Lower lobe of right lung (tissue), 2 donors: ENCODE measurements at regions not wholly inside any gene's neighbourhood (a gene's known extent, or its start where the extent isn't known, plus 50 kb on each side); places are given as distances from the start of the nearest gene placed in this dataset.
"Not testable (repeated sequence)": the region's sequence is repeated elsewhere in the genome, so short reads cannot be mapped to it uniquely, and the experiment has no call there.

Experiments used
- ATAC-seq, 2 donors: fragments of 200-7000 bp; cut with Tn5 transposase; one replicate each; pipeline ENCODE4 v1.9.1; 2020 to 2022; ENCODE audit warnings: mild to moderate bottlenecking in 2 of 2, moderate library complexity in 2 of 2
- DNase-seq: peaks from one replicate; pipeline ENCODE4 v3.0.0-alpha.2; 2020
- H3K27ac ChIP-seq: fragments of 200-600 bp; one replicate; pipeline ENCODE4 v1.8.0; 2022
- H3K27me3 ChIP-seq: fragments of 200-600 bp; one replicate; pipeline ENCODE4 v1.8.0; 2022; ENCODE audit warnings: low read depth
- H3K36me3 ChIP-seq: fragments of 200-600 bp; one replicate; pipeline ENCODE4 v1.8.0; 2022; ENCODE audit warnings: mild to moderate bottlenecking
- H3K4me1 ChIP-seq: fragments of 200-600 bp; one replicate; pipeline ENCODE4 v1.8.0; 2022
- H3K4me3 ChIP-seq: fragments of 200-600 bp; one replicate; pipeline ENCODE4 v1.8.0; 2022; ENCODE audit warnings: mild to moderate bottlenecking
- H3K9me3 ChIP-seq: fragments of 200-600 bp; one replicate; pipeline ENCODE4 v1.8.0; 2022
- intact Hi-C: fragments of 100-400 bp; cut with DNase I; formaldehyde crosslinking; loops from one replicate; pipeline ENCODE4 v1.11.0; 2022
- TF ChIP-seq, protein P1 (sequence below): fragments of 200-600 bp; IDR thresholded peaks from one replicate; pipeline ENCODE4 v1.8.0; 2022; ENCODE audit warnings: antibody characterized with exemption, mild to moderate bottlenecking
- donor health status: DM: no; HTN: yes; CAD: no; lungs with severe emphysema.

DNA sequence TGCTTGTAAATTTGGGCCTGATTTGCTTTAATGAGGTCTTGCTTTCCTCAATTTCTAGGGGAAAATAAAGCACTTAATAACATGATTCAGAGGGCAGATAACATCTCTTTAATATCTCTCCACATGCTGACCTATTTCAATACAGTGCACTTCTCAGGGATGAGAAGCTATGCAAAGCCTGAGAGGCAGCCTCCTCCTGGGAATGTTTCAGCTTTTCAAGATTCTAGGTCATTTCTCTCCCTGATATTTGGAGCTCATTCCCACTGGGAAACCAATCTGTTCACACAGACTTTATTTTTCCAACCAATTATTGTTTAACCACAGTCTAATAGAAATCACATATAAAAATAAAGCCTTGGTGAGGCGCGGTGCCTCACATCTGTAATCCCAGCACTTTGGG, 67.0 kb upstream of the LSAMP start:
- H3K27me3 ChIP-seq = no peaks in the 10 kb centered on the region
- H3K4me1 ChIP-seq = no peaks in the 10 kb centered on the region
- H3K4me3 ChIP-seq = no peak overlapping the region
- no peak overlapping the region for H3K27ac ChIP-seq
- ATAC-seq = no peak
- no peaks in the 10 kb centered on the region for H3K36me3 ChIP-seq
- no peak for DNase-seq
- TF ChIP-seq, protein P1, sequence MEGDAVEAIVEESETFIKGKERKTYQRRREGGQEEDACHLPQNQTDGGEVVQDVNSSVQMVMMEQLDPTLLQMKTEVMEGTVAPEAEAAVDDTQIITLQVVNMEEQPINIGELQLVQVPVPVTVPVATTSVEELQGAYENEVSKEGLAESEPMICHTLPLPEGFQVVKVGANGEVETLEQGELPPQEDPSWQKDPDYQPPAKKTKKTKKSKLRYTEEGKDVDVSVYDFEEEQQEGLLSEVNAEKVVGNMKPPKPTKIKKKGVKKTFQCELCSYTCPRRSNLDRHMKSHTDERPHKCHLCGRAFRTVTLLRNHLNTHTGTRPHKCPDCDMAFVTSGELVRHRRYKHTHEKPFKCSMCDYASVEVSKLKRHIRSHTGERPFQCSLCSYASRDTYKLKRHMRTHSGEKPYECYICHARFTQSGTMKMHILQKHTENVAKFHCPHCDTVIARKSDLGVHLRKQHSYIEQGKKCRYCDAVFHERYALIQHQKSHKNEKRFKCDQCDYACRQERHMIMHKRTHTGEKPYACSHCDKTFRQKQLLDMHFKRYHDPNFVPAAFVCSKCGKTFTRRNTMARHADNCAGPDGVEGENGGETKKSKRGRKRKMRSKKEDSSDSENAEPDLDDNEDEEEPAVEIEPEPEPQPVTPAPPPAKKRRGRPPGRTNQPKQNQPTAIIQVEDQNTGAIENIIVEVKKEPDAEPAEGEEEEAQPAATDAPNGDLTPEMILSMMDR = no peak
- H3K9me3 ChIP-seq = no peaks in the 10 kb centered on the region
- intact Hi-C loops = no loop called here

DNA sequence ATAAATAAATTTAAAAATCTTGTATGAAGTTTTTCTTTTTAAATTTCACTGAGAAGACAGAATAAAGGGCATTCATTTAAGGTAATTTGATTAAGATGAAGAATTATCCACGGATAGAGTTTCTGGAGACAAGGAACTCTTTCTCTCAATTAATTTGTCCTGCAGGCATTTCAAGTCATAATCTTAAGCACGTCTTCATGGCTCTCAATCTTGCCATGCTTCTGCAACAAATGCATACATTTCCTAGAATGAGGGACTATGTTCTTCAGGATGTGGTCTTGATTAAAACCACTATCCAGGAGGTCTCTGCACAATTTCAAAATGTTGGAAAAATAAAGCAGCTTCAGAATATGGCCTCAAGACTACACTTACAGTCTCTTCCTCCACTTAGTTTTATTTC, 67.6 kb upstream of the LSAMP start:
- ATAC-seq (no peak), DNase-seq (no peak)
- Histone ChIP-seq H3K9me3 (no peaks in the 10 kb centered on the region), H3K27me3 (no peaks in the 10 kb centered on the region), H3K27ac (no peak overlapping the region), H3K36me3 (no peaks in the 10 kb centered on the region), H3K4me1 (no peaks in the 10 kb centered on the region), H3K4me3 (no peak overlapping the region)
- TF ChIP-seq, protein P1 = no peak
- intact Hi-C loops = no loop called here

- TF ChIP-seq, protein P1 = no peak
- Histone ChIP-seq H3K9me3 (no peaks in the 10 kb centered on the region), H3K27ac (no peak overlapping the region), H3K27me3 (no peaks in the 10 kb centered on the region), H3K4me3 (no peak overlapping the region), H3K4me1 (no peaks in the 10 kb centered on the region), H3K36me3 (no peaks in the 10 kb centered on the region)
- intact Hi-C loops = no loop called here
- DNase-seq (no peak), ATAC-seq (no peak)
Observed at GRCh38 chr3:116515973-116516372, 70.7 kb upstream of the LSAMP start.

DNA sequence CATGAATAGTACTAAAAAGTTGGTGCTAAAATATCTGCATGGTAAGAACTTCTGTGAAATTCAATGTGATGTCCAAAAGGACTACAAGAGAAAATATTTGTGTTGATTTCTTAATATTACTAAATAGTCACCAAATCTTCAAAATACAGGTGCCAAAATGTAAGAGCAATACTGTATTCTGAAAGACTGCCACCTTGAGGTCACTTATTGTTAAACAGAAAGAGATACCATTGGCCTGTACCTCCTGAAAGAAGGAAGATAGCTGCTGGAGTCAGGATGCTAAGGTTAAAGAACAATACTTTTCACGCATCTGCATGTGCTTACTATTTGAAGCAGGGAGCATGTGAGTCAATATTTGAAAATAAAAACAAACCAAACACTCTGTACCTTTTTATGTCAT, 72.0 kb upstream of the LSAMP start:
- H3K27ac ChIP-seq = no peak overlapping the region
- intact Hi-C loops = no loop called here
- no peak for ATAC-seq
- TF ChIP-seq, protein P1 = no peak
- H3K4me3 ChIP-seq = no peak overlapping the region
- DNase-seq = no peak
- H3K4me1 ChIP-seq = no peaks in the 10 kb centered on the region
- no peaks in the 10 kb centered on the region for H3K36me3 ChIP-seq
- no peaks in the 10 kb centered on the region for H3K9me3 ChIP-seq
- H3K27me3 ChIP-seq = no peaks in the 10 kb centered on the region

- intact Hi-C loops, H3K36me3 ChIP-seq, DNase-seq: not testable (repeated sequence)
Observed at GRCh38 chr3:116519101-116519500, 73.8 kb upstream of the LSAMP start.

GRCh38 chr3:116519823-116520222, 74.5 kb upstream of the LSAMP start:
- DNase-seq, H3K4me3 ChIP-seq, H3K9me3 ChIP-seq, H3K27ac ChIP-seq, intact Hi-C loops, H3K36me3 ChIP-seq, H3K27me3 ChIP-seq, ATAC-seq, H3K4me1 ChIP-seq: not testable (repeated sequence)

More at GRCh38 chr3:116519101-116519500, 73.8 kb upstream of the LSAMP start:
- H3K4me3 ChIP-seq, ATAC-seq, H3K27me3 ChIP-seq, H3K9me3 ChIP-seq, H3K27ac ChIP-seq, H3K4me1 ChIP-seq: not testable (repeated sequence)
